Mesothelial cell of epicardium (in vitro differentiated cells): ENCODE measurements at regions not wholly inside any gene's neighbourhood (a gene's known extent, or its start where the extent isn't known, plus 50 kb on each side); places are given as distances from the start of the nearest gene placed in this dataset.

Experiments
- DNase-seq, 2 experiments: peaks; one replicate each; pipeline ENCODE4 v3.0.0; 2021; ENCODE audit warnings: low spot score in 2 of 2; ENCODE audit not compliant: unreplicated experiment in 2 of 2
- H3K27ac Mint-ChIP-seq: 2 replicates; pipeline ENCODE4 v1.8.0; 2021; ENCODE audit warnings: mixed read lengths
- H3K27me3 Mint-ChIP-seq: 2 replicates; pipeline ENCODE4 v1.8.0; 2021; ENCODE audit warnings: low read depth, mixed read lengths
- H3K36me3 Mint-ChIP-seq: 2 replicates; pipeline ENCODE4 v1.8.0; 2021; ENCODE audit warnings: mixed read lengths
- H3K4me1 Mint-ChIP-seq: 2 replicates; pipeline ENCODE4 v1.8.0; 2021; ENCODE audit warnings: mixed read lengths
- H3K4me3 Mint-ChIP-seq: 2 replicates; pipeline ENCODE4 v1.8.0; 2021; ENCODE audit warnings: mild to moderate bottlenecking, moderate library complexity, mixed read lengths
- H3K9me3 Mint-ChIP-seq: 2 replicates; pipeline ENCODE4 v1.8.0; 2021; ENCODE audit warnings: mixed read lengths
- TF ChIP-seq, protein P1 (sequence below): fragments of 200-600 bp; sonication (generic); IDR thresholded peaks from one replicate; pipeline ENCODE4 v1.5.0; 2021; ENCODE audit warnings: antibody characterized with exemption; ENCODE audit not compliant: unreplicated experiment

DNA sequence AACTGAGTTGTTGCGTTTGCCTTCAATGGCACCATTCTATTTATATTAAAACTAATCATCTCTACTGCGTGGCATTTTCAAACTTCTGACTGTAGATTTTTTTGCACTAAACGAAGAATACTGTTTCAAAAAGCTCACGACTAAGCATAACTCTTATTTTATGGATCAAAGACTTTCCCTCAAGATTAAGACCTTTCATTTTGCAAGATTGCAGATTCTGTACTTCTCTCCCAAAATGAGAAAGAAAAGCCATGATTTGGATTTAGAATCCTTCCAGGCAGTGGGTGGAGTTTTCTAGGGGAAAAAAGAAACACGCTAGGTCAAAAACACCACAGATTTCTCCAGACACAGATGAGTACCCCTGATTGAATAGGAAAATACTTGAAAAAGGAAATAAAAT lies 617.2 kb upstream of the NR2F2 start:
- no peaks in the 10 kb centered on the region for H3K27me3 Mint-ChIP-seq
- TF ChIP-seq, protein P1, sequence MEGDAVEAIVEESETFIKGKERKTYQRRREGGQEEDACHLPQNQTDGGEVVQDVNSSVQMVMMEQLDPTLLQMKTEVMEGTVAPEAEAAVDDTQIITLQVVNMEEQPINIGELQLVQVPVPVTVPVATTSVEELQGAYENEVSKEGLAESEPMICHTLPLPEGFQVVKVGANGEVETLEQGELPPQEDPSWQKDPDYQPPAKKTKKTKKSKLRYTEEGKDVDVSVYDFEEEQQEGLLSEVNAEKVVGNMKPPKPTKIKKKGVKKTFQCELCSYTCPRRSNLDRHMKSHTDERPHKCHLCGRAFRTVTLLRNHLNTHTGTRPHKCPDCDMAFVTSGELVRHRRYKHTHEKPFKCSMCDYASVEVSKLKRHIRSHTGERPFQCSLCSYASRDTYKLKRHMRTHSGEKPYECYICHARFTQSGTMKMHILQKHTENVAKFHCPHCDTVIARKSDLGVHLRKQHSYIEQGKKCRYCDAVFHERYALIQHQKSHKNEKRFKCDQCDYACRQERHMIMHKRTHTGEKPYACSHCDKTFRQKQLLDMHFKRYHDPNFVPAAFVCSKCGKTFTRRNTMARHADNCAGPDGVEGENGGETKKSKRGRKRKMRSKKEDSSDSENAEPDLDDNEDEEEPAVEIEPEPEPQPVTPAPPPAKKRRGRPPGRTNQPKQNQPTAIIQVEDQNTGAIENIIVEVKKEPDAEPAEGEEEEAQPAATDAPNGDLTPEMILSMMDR, result no peak
- no peak overlapping the region for H3K4me3 Mint-ChIP-seq
- H3K27ac Mint-ChIP-seq, result no peak overlapping the region
- H3K36me3 Mint-ChIP-seq, result no peaks in the 10 kb centered on the region
- peaks cover 4% of the 10 kb centered on the region for H3K9me3 Mint-ChIP-seq
- DNase-seq, result no peak
- peaks cover 30% of the 10 kb centered on the region for H3K4me1 Mint-ChIP-seq

DNA sequence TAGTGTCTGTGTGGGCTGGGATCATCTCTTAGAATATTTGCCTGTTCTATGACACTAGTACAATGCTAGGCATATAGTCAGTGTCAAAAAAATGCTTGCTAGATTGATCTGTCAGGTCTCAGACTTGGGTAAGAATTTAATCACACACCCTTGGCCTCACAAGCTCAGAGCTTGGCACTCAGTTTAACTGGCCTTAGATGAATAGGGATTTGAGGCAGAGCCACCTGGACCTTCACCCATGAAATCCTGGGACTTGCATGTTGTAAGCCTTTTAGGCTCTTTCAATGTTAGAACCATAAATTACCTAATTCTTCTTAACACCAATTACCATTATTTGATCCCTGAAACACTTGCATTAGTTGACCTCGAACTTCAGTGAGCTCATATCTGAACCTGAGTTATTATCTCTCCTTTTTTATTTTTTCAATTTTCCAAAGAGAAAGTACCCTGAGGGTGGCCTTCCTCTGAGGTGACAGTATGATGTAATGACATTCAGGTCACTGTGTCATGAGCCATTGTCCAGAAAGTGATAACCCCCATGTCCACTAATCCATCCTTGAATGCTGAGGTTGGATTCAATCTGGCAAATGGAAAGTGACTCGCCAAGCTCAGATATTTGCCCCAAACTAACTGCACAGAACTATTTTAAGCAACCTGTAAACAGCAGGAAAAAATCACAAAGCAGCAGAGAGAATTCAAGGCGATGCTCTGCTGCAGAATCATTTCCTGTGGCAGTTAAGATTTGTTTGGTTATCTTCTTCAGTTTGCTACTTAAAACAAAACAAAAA lies 615.2 kb upstream of the NR2F2 start:
- peaks cover 4% of the 10 kb centered on the region for H3K9me3 Mint-ChIP-seq
- H3K4me1 Mint-ChIP-seq, result peaks cover 26% of the 10 kb centered on the region
- no peak overlapping the region for H3K4me3 Mint-ChIP-seq
- TF ChIP-seq, protein P1, result no peak
- no peak for DNase-seq
- no peaks in the 10 kb centered on the region for H3K27me3 Mint-ChIP-seq
- no peaks in the 10 kb centered on the region for H3K36me3 Mint-ChIP-seq
- H3K27ac Mint-ChIP-seq, result no peak overlapping the region

DNA sequence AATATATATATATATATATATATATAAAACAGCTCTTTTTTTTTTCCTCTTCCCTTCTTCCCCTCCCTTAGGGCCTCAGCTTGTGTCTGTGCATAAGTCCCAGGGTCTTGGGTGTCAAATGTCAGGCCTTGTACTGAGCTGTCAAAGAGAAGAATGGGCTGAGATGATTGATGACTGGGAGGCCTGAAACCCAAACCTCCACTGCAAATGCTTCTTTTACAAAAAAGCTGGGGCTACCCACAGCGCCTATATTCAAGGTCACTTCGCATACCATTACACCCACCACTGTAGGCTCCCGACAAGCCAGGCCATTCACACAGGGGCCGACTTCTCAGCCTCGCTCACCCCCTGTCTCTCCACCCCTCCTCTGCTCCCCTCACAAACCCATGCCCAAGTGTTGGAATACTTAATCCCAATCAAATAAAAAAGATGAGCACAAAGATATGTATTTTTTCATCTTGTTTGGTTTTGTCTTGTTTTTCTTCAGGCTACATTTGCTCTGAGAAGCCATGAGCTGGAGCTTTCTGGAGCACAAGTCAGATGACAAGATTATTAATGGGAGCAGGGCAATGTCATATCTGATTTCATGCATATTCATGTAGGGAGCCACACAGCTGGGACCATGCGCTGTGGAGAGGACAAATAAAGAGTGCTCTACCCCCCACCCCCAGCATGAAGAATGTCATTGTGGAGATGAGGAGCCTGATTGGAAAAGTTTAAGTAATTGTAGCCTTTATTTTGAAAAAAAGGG lies 614.4 kb upstream of the NR2F2 start:
- peaks cover 4% of the 10 kb centered on the region for H3K9me3 Mint-ChIP-seq
- H3K27ac Mint-ChIP-seq, result no peak overlapping the region
- H3K27me3 Mint-ChIP-seq, result no peaks in the 10 kb centered on the region
- H3K4me1 Mint-ChIP-seq, result peaks cover 24% of the 10 kb centered on the region
- TF ChIP-seq, protein P1, result no peak
- DNase-seq, result no peak
- H3K36me3 Mint-ChIP-seq, result no peaks in the 10 kb centered on the region
- H3K4me3 Mint-ChIP-seq, result no peak overlapping the region

DNA sequence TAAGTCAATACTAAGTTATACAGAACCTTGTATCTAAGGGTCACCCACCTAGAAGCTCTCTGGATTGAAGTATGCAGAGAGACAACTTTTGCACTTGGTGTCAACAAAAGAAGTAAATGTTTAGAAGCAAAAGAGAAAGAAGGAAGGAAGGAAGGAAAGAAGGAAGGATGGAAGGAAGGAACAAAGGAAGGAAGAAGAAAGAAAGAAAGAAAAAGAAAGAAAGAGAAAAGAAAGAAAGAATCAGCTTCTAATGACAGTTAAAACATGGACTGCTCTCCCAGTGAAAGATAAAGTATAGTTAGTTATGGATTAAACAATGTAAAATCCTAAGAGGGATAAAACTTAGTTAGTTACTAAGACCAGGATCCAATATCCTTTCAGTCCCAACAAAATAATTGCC lies 613.8 kb upstream of the NR2F2 start:
- TF ChIP-seq, protein P1, result no peak
- no peak for DNase-seq
- Mint-ChIP-seq H3K27ac (no peak overlapping the region), H3K4me1 (peaks cover 24% of the 10 kb centered on the region), H3K4me3 (no peak overlapping the region), H3K9me3 (peaks cover 7% of the 10 kb centered on the region), H3K27me3 (no peaks in the 10 kb centered on the region), H3K36me3 (no peaks in the 10 kb centered on the region)

DNA sequence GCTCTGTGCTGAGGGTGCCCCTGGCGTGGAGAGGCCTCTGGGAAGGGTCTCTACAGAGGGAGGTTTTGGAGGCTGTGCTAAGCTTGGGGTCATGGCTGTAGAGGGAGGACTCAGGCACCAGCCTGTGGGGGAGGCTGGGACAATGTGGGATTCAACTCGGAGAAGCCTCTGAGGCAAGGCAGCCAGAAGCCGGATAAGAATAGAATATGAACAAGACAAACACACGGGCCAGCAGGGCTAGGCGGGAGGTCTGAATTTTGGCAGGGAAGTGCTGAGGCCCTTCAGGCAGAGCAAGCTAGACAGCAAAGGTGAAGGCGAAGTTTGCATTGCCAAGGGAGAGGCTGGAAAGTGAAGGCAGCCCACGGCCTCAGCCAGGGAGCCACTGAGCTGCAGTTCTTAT lies 612.1 kb upstream of the NR2F2 start:
- peaks cover 22% of the 10 kb centered on the region for H3K4me1 Mint-ChIP-seq
- H3K27ac Mint-ChIP-seq, result no peak overlapping the region
- peaks cover 3% of the 10 kb centered on the region for H3K36me3 Mint-ChIP-seq
- no peaks in the 10 kb centered on the region for H3K27me3 Mint-ChIP-seq
- H3K4me3 Mint-ChIP-seq, result no peak overlapping the region
- TF ChIP-seq, protein P1, result no peak
- H3K9me3 Mint-ChIP-seq, result peaks cover 15% of the 10 kb centered on the region
- DNase-seq, result peak in 1 of 2 experiments; percentile 38
